ENCODE measurements at regions not wholly inside any gene's neighbourhood (a gene's known extent, or its start where the extent isn't known, plus 50 kb on each side); places are given as distances from the start of the nearest gene placed in this dataset.
A peak's percentile ranks its signal among the peaks of the same experiment; 100 is the strongest.

DNA sequence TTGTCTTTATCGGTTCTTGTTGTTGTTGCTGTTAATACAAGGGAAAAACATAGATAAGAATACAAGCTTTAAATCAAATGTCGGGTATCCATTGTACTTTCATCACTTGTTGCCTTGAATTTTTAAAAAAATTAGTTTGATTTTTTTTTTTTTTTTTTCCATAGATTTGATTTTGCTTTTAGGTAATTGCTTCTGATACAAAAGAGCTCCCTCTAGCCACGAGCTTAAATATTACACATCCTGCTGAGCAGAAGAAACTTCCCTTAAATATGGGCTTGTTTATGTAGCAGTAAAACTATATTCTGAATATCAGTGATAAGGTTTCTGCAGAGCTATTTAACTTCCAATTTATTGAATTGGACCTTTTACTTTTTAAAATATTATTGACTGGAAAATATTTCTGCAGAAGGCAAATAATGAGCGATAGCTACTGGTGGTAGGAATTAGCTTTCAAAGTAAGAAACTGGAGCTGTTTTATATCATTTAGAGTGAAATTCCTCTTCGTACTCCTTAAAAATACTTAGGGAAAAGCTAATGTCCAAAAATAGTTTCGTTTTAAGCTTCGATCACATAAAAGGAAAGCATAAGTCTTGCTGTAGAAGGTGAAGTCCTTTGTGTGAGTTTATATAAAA lies 216.9 kb downstream of the POLR1F start:
- in situ Hi-C loops (cut with MboI; ENCODE audit: low sequenced_read_pairs, unreplicated experiment), result no loop called here
- peak; percentile 47 for TF ChIP-seq CTCF (IDR thresholded peaks at IDR 0.05; ENCODE audit: borderline replicate concordance, control extremely low read depth, extremely low read depth, insufficient read depth, missing control alignments)
- DNase-seq (ENCODE audit: low spot score), result peak; percentile 18

- no peak for DNase-seq (ENCODE audit: low spot score)
- TF ChIP-seq CTCF (IDR thresholded peaks at IDR 0.05; ENCODE audit: borderline replicate concordance, control extremely low read depth, extremely low read depth, insufficient read depth, missing control alignments), result no peak
Measured at GRCh38 chr7:19491371-19491770, 217.5 kb downstream of the POLR1F start.

DNA sequence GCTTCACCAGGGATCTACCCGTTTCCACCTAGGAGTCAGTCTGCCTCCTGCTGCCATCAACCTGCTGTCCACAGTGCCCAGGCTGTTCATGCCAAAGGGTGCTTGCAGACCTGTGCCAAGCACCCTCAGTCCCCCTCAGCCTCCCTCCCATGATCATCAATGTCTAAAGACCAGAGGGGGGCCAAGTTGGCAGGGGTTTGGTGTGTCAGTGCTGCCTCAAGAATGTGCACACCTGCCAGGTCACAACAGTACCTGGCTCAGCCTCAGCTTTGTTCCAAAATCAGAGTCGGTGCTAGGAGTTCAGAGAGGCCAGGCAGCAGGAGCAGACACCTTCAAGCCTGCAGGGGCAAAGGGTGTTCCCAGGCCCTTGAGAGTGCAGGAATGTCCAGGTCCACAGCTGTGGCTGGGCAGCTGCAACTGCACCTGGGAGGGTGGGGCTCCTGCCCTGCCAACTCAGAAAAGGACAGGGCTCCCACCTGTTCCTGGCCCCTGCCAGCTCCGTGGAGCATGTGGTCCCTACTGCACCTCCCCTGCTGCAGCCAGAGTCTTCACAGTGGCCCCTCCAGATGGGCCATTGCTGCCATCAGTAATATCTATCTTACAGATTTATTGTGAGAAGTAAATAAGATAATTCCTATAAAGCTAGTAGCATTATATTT lies 219.5 kb downstream of the POLR1F start:
- no peak for TF ChIP-seq CTCF (IDR thresholded peaks at IDR 0.05; ENCODE audit: borderline replicate concordance, control extremely low read depth, extremely low read depth, insufficient read depth, missing control alignments)
- in situ Hi-C loops (cut with MboI; ENCODE audit: low sequenced_read_pairs, unreplicated experiment), result no loop called here
- no peak for DNase-seq (ENCODE audit: low spot score)

More at GRCh38 chr7:19491371-19491770, 217.5 kb downstream of the POLR1F start:
- in situ Hi-C loops (cut with MboI; ENCODE audit: low sequenced_read_pairs, unreplicated experiment), result no loop called here

DNA sequence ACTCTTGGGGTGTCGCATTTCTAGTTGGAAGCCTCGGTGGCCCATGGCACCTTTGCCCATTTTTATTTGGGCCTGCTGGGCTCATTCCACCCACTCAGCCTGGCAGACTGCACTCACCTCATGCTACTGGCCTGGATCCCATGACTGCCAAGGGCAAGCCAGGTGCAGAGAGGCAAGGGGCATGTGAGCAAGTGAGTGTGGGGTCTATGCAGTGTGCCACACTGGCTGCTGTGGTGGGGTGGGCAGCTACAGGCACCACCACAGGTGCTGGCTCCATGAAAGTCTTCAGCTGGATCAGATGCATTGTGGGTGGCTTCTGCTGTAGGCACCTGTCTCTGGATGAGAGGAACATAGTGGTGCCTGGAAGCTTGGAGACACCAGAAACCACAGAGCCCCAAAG lies 220.8 kb downstream of the POLR1F start:
- TF ChIP-seq CTCF (IDR thresholded peaks at IDR 0.05; ENCODE audit: borderline replicate concordance, control extremely low read depth, extremely low read depth, insufficient read depth, missing control alignments), result no peak
- in situ Hi-C loops (cut with MboI; ENCODE audit: low sequenced_read_pairs, unreplicated experiment), result no loop called here
- no peak for DNase-seq (ENCODE audit: low spot score)

DNA sequence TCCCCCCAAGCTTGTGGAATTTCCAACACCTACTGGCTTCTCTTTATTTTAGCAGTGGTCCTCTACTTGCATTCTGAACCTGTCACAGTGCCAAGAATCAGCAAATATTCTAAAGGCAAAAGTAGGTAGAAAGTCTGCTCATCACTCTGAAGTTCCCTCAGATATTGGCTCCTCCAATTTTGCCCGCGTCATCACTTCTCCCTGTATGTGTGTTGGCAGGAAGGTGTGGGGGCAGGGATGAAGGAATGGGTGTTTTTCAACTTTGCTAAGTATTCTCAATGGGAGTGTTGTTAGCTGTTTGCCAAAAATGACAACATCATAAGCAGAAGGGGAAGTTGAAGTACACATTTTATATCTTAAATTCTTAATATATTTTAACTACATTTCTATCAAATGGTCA lies 226.2 kb downstream of the POLR1F start:
- no peak for DNase-seq (ENCODE audit: low spot score)
- in situ Hi-C loops (cut with MboI; ENCODE audit: low sequenced_read_pairs, unreplicated experiment), result no loop called here
- no peak for TF ChIP-seq CTCF (IDR thresholded peaks at IDR 0.05; ENCODE audit: borderline replicate concordance, control extremely low read depth, extremely low read depth, insufficient read depth, missing control alignments)

DNA sequence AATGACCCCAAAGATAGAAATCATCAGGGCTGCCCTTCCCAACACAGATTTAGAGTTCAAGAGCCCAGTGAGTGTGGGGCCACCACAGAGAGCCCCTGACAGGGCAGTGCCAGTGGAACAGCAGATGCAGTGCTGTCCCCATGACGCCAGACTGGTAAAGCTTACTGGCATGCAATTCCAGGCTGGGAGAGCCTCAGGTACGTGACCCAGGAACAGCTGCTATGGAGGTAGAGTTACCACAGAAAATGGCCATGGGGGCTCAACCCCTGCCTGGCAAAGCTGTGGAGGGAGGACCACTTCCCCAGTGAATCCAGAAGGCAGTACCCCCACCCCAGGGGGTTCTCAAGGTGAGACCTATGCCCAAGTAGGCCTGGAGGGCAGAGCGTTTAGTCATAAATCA lies 228.5 kb downstream of the POLR1F start:
- DNase-seq (ENCODE audit: low spot score), result no peak
- in situ Hi-C loops (cut with MboI; ENCODE audit: low sequenced_read_pairs, unreplicated experiment), result no loop called here

More for the DNA sequence above, 228.5 kb downstream of the POLR1F start:
- TF ChIP-seq CTCF (IDR thresholded peaks at IDR 0.05; ENCODE audit: borderline replicate concordance, control extremely low read depth, extremely low read depth, insufficient read depth, missing control alignments), result no peak

Measured in GM13976 (cell line).